PC-9 (cell line): ENCODE measurements at regions not wholly inside any gene's neighbourhood (a gene's known extent, or its start where the extent isn't known, plus 50 kb on each side); places are given as distances from the start of the nearest gene placed in this dataset.

Experiments
- BruUV-seq: library from RNA; stranded (reverse); fragments of 400-500 nt; replicated peaks from 2 replicates; lab custom pipeline; 2021; lab: Mats Ljungman, UMichigan
- CTCF ChIA-PET: fragments of 300-600 bp; sonication (Branson Sonifier 250); formaldehyde crosslinking; loops from one replicate; lab custom pipeline; 2022; ENCODE audit warnings: antibody characterized with exemption; lab: Charles Lee
- POLR2A ChIA-PET: fragments of 300-600 bp; sonication (Branson Sonifier 250); formaldehyde crosslinking; loops from one replicate; lab custom pipeline; 2022; ENCODE audit warnings: antibody characterized with exemption; ENCODE audit not compliant: unreplicated experiment; lab: Charles Lee
- DNase-seq, 2 experiments: peaks; one replicate each; pipeline versions ENCODE4 v3.0.0 to v3.0.0-alpha.2; 2015 to 2022; ENCODE audit warnings: mixed read lengths in 1 of 2
- H2AFZ ChIP-seq: fragments of 200-600 bp; sonication (generic); 2 replicates; pipeline ENCODE4 v1.8.1; 2017; ENCODE audit warnings: antibody characterized with exemption
- H3F3A ChIP-seq: fragments of 200-600 bp; sonication (generic); 2 replicates; pipeline ENCODE4 v1.8.1; 2017; ENCODE audit warnings: antibody characterized with exemption, mild to moderate bottlenecking, low read depth; ENCODE audit not compliant: insufficient read depth
- H3K27ac ChIP-seq: fragments of 200-600 bp; sonication (generic); 2 replicates; pipeline ENCODE4 v1.6.1; 2016; ENCODE audit warnings: mixed run types
- H3K27me3 ChIP-seq: fragments of 200-600 bp; sonication (generic); 2 replicates; pipeline ENCODE4 v1.6.1; 2016; ENCODE audit warnings: low read depth, mixed run types; ENCODE audit not compliant: insufficient read depth
- H3K36me3 ChIP-seq: fragments of 200-600 bp; sonication (generic); 2 replicates; pipeline ENCODE4 v1.6.1; 2016; ENCODE audit warnings: low read depth, mixed run types
- H3K4me1 ChIP-seq: fragments of 200-600 bp; sonication (generic); replicated peaks from 2 replicates; pipeline ENCODE4 v1.6.1; 2016; ENCODE audit warnings: mixed run types; ENCODE audit not compliant: insufficient read depth
- H3K4me2 ChIP-seq: fragments of 200-600 bp; sonication (generic); 2 replicates; pipeline ENCODE4 v1.6.1; 2017; ENCODE audit warnings: mixed run types
- H3K4me3 ChIP-seq: fragments of 200-600 bp; sonication (generic); 2 replicates; pipeline ENCODE4 v1.6.1; 2016; ENCODE audit warnings: mixed run types
- H3K79me2 ChIP-seq: fragments of 200-600 bp; sonication (generic); 2 replicates; pipeline ENCODE4 v1.6.1; 2017; ENCODE audit warnings: low read depth, mixed run types
- H3K9me2 ChIP-seq: fragments of 200-600 bp; sonication (generic); 2 replicates; pipeline ENCODE4 v1.8.1; 2017; ENCODE audit warnings: mild to moderate bottlenecking; ENCODE audit not compliant: insufficient read depth
- H3K9me3 ChIP-seq: fragments of 200-600 bp; sonication (generic); 2 replicates; pipeline ENCODE4 v1.8.1; 2016; ENCODE audit warnings: low read depth; ENCODE audit not compliant: insufficient read depth
- H4K20me1 ChIP-seq: fragments of 200-600 bp; sonication (generic); 2 replicates; pipeline ENCODE4 v1.8.1; 2017; ENCODE audit not compliant: insufficient read depth
- CTCF ChIP-seq: fragments of 200-600 bp; sonication (generic); conservative IDR thresholded peaks from 2 replicates; pipeline ENCODE4 v1.6.1; 2017; ENCODE audit warnings: mixed run types, antibody characterized with exemption, mild to moderate bottlenecking, moderate library complexity
- EZH2 ChIP-seq: fragments of 200-600 bp; sonication (generic); IDR thresholded peaks from 2 replicates; pipeline ENCODE4 v1.8.0; 2017; ENCODE audit warnings: antibody characterized with exemption, low read depth
- intact Hi-C: fragments of 100-400 bp; cut with micrococcal nuclease; formaldehyde crosslinking; loops from one replicate; pipeline ENCODE4 v1.10.0; 2022; ENCODE audit not compliant: unreplicated experiment

GRCh38 chr1:54460351-54460750, 54.2 kb upstream of the SSBP3 start:
- Histone ChIP-seq H3K9me2 (no peaks in the 10 kb centered on the region), H3K4me3 (no peak overlapping the region), H3K9me3 (no peaks in the 10 kb centered on the region), H3K36me3 (no peaks in the 10 kb centered on the region), H3K27me3 (no peaks in the 10 kb centered on the region), H3K4me1 (no peaks in the 10 kb centered on the region), H2AFZ (no peak overlapping the region), H4K20me1 (no peaks in the 10 kb centered on the region), H3K4me2 (no peak overlapping the region), H3K27ac (no peak overlapping the region), H3K79me2 (no peaks in the 10 kb centered on the region), H3F3A (no peaks in the 10 kb centered on the region)
- POLR2A ChIA-PET, result interaction anchor here (0.6 kb wide), 2 partner anchors 208 to 623 kb away, joined by 4 to 5 read pairs; no protein-coding TSS in a partner anchor
- BruUV-seq, result no TSS peak
- DNase-seq, result no peak
- TF ChIP-seq CTCF, result no peak
- TF ChIP-seq EZH2, result no peak
- intact Hi-C loops, result no loop called here
- CTCF ChIA-PET, result no interaction called here

- no peaks in the 10 kb centered on the region for H3K79me2 ChIP-seq
- H3K9me2 ChIP-seq, result no peaks in the 10 kb centered on the region
- no peak overlapping the region for H3K4me2 ChIP-seq
- no peaks in the 10 kb centered on the region for H4K20me1 ChIP-seq
- H3K4me1 ChIP-seq, result no peaks in the 10 kb centered on the region
- no peaks in the 10 kb centered on the region for H3K27me3 ChIP-seq
- DNase-seq, result no peak
- no peak overlapping the region for H3K27ac ChIP-seq
- ChIA-PET CTCF (no interaction called here), POLR2A (interaction anchor here (0.6 kb wide), 2 partner anchors 207 to 622 kb away, joined by 4 to 5 read pairs; no protein-coding TSS in a partner anchor)
- no peaks in the 10 kb centered on the region for H3K36me3 ChIP-seq
- H3F3A ChIP-seq, result no peaks in the 10 kb centered on the region
- TF ChIP-seq CTCF (no peak), EZH2 (no peak)
- H3K9me3 ChIP-seq, result no peaks in the 10 kb centered on the region
- H3K4me3 ChIP-seq, result no peak overlapping the region
- no peak overlapping the region for H2AFZ ChIP-seq
- intact Hi-C loops, result no loop called here
- BruUV-seq, result no TSS peak
These were observed 53.6 kb upstream of the SSBP3 start for GRCh38 chr1:54459726-54460191.

GRCh38 chr1:54459140-54459539, 52.9 kb upstream of the SSBP3 start:
- H3K9me3 ChIP-seq, result no peaks in the 10 kb centered on the region
- ChIA-PET POLR2A (no interaction called here), CTCF (no interaction called here)
- H3K4me3 ChIP-seq, result no peak overlapping the region
- H3K4me2 ChIP-seq, result no peak overlapping the region
- H3K4me1 ChIP-seq, result no peaks in the 10 kb centered on the region
- H3K79me2 ChIP-seq, result no peaks in the 10 kb centered on the region
- H3K36me3 ChIP-seq, result no peaks in the 10 kb centered on the region
- H2AFZ ChIP-seq, result no peak overlapping the region
- H3F3A ChIP-seq, result no peaks in the 10 kb centered on the region
- H3K27me3 ChIP-seq, result no peaks in the 10 kb centered on the region
- TF ChIP-seq EZH2 (no peak), CTCF (no peak)
- H3K27ac ChIP-seq, result no peak overlapping the region
- DNase-seq, result no peak
- intact Hi-C loops, result no loop called here
- H3K9me2 ChIP-seq, result no peaks in the 10 kb centered on the region
- no TSS peak for BruUV-seq
- H4K20me1 ChIP-seq, result no peaks in the 10 kb centered on the region
